T-helper 9 cell (primary cell): ENCODE measurements at regions not wholly inside any gene's neighbourhood (a gene's known extent, or its start where the extent isn't known, plus 50 kb on each side); places are given as distances from the start of the nearest gene placed in this dataset.
"Not testable (repeated sequence)": the region's sequence is repeated elsewhere in the genome, so short reads cannot be mapped to it uniquely, and the experiment has no call there.

Source experiments
- DNase-seq: peaks from one replicate; pipeline ENCODE4 v3.0.0-alpha.2; 2020

DNA sequence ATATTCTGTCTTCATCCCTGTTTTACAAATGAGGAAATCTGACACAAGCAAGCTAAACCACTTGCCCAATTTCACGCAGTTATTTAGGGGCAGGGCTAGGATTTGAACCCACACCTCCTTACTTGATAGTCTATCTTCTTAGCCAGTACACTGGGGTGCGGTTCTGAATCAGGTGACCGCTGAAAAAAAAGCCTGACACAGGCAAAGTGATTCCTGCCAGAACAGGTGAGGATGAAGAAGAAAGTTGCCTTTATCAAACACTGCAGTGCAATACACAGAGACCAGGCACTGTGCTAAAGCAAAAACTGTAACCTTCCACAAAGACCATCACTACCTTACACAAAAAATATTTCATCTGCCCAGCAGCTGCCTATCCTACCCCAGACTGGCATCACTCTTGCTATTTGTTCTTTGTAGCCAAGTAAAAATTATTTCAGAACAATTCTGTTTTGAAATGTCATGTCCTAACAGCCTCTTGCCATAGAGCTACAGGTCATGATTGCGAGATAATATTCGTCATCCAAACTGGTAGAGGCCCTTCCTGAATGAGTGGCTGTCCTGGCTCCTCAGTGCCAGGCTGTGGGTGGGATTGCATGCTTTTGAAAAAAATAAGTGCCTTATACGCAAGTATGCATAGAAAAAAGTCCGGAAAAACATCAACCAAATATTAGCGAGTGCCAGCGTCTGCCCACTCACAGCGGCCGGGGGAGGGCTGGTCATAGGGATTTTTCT, 142.3 kb upstream of the TPM1 start:
- no peak for DNase-seq

DNA sequence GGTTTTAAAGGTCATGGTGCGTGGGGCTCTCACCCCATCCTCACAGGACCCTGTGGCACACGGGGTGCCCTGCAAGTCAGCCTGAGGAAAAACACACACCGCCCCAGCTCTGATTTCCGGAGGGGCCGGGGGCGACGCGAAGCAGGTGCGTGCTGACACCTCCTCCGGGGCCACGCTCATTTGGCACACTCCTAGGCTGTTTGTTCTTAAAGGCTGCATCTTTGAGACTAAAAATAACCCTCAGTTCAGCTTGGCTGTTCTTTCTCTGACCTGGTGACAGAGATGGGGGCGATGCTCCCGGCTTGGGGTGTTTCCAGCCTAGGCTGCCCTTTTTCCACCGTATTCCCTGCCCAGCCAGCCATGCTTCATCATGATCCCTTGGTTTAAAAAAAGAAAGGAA, 141.5 kb upstream of the TPM1 start:
- DNase-seq: no peak

DNA sequence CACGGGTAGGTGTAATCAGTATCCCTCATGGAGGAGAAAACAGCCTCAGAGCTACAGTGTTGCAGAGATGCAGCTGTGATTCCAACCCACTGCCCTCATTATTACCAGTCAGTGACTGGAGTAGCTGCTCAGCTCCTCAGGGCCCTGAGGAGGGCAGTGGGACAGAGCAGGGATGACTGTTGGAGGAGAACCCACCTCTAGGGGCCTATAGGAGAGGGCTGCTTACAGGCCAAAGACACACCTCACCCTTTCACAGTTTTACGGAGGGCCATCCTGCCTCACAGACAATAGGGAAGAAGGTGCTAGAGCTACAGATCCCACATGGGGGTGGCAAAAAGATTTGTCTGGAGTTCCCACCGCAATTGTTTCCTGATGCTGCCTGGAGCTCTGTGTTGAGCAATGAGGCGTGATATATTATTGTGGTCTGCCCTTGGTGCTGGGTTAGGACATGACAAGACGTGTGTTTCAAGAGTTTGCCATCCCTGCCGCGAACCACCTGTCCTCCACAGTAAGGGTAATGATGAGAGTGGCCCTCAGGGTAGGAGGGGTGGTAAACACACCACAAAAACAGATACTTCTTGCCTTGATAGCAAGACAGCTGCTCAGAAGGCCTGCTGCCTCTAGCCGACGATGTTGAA, 140.5 kb upstream of the TPM1 start:
- DNase-seq: no peak

DNA sequence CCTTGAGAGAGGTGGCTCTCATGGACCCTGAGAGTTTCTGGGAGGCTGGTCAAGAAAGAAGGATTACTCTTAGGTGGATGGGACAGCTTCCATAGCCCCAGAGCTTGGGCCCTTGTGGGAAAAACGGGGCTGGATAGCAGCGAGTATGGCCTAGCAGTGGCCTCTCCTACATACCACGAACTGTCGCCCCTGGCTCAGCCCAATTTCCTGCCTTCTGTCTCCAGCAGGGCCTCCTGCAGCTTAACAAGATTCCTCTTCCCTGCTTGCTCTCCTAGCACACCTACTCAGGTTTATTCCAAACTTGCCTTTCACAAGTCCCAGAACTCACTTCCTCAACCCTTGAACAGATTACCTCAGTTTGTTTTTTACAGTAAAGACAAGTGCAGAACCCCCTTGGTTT, 139.7 kb upstream of the TPM1 start:
- DNase-seq: no peak

DNA sequence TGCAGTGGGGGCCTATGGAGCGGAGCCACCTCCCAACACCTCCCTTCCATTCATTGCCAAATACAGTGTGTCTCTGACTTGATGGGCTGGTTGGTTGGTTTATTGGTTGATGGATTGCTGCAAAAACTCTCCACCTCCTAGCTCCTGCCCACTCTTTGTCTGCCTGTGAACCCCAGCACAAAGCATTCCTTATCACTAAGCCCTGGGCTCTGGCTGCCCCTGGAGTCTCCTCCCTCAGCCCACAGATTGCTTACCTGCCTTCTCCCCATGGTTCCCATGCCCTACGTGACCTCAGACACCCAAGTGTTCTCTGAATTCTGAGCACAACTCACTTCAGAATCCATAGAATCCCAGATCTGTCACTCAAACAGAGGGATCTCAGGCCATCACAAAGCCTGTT, 139.1 kb upstream of the TPM1 start:
- DNase-seq: no peak

DNA sequence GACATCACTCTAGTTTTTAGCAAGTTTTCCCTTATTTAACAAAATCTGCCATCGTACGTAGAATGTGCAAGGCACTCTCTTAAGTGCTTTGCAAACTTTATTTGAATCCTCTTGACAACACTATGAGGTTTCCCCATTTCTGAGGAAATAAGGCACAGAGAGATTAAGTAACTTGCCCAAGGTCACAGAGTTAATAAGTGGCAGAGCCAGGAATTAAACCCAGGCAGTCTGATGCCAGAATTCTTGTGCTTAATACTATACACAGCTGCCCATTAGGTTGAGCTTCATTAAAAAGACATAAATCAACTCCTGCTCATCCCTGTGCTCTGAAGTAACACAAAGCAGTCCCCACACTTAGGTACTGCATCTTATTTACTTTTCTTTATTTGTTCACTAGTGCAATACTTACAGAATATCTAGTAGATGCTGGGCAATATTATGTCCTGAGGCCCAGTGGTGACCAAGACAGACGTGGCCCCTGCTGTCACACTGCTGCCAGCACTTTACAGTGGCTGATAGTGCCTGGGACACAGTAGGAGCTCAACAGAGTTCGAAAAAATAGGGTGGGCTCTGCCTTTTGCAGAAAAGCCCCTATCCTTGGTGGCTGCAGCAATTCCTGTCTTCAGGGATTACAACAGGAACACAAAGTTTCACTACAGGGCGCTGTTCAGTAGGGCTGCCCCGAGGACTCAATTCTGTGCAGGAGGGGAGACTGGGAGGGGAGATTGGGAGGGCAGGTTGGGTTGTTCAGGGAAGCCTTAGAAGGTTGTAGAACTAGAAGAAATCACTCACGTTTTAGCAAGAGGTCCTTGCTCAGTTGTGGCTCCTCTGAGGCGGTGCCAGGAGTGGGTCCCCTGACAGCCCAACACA, 138.3 kb upstream of the TPM1 start:
- DNase-seq: no peak

DNA sequence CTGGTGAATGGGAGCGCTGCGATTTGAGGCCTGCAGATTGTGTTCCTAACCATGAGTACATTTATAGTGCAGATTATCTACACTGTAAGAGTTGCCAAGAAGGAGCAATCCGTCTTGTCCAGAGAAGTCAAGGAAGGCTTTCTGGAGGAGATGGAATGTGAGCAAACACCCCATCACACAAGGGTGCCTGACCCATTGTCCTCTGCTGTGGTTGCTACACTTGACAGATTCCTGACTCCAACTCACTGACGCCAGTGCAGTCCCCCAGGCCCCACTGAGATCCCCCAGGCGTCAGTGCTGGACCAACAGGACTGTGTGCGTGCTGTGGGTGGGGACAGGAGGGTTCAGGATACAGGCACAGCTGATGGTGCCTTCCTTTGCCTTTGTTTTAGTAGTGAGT, 135.9 kb upstream of the TPM1 start:
- DNase-seq: no peak

DNA sequence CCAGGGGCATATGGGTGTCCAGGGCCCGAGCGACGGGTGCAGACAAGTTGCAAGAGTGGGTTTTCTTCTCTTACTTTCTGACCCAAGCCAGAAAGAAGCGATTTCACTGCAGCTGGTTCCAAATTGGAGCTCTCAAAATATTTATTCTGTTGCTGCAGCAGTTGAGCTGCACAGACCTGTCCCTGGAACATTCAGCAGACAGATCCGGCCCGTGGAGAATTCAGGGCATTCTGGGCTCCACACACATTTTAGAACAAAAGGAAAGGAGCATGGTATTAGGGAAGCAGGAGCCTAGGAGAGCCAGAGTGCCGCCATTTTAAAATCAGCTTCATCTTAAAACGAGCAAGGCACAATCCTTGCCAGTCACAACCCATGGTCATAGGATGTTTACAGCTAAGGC, 135.3 kb upstream of the TPM1 start:
- no peak for DNase-seq

DNA sequence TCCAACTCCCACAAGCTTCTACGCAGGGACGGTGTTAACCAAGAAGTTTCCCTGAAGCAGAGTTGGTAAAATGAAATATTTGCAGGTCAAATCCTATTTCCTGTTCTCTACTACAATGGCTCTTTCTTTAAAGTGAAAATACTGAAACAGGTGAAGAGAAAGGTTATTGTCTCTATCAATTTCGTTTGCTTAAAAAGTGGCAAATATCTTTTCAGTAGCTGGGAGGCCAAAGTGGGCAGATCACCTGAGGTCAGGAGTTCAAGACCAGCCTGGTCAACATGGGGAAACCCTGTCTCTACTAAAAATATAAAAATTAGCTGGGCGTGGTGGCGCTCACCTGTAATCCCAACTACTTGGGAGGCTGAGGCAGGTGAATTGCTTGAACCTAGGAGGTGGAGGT, 134.2 kb upstream of the TPM1 start:
- not testable (repeated sequence) for DNase-seq

DNA sequence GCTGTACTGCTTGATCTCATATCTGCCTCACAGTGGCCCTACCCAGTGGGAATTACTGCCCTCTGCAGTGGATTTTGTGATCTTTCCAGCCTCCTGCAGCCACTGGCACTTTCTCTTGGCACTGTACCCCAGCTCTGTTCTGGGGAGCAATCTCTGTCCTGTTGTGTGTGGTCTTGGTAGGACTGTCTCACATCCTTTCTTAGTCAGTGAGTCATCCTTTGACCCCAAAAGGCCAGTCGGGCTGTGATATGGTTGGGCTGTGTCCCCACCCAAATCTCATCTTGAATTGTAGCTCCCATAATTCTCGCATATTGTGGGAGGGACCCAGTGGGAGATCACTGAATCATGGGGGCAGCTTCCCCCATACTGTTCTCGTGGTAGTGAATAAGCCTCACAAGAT, 133.3 kb upstream of the TPM1 start:
- DNase-seq: no peak

DNA sequence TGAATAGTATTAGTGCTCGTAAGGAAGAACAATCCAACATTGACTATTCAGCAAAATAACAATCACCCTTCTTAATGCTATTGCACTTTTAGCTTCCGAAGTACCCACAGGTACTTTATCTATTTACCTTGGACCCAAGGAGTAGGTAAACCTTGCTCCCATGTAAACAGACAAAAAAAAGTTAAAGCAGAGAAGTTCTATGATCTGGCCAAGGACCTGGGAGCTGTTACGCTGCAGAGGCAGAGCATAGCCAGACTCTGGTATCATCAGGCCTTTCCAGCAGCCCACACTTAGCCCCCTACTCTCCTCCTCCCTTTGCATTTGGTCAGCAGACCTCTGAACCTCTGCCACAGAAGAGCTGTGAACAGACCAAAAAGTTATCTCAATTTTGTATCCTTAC, 130.3 kb upstream of the TPM1 start:
- no peak for DNase-seq

DNA sequence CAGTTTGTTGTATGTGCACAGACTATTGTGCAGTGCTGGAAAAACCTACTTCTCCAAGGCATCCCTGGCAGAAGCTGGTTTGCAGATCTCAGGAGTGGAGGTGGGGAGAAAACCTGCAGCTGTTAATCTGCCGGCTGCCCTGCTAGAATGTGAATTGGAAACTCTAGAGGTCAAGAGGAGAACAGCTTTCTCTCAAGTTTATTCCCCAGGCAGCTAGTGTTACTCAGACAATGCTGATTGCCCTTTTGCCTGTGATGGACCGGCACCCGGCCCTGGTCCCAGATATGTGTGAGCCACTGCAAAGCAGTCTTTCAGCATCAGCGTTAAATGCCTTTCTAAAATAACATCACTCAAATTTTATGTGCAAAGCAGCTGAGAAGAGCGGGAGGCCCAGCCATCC, 129.7 kb upstream of the TPM1 start:
- DNase-seq: no peak

DNA sequence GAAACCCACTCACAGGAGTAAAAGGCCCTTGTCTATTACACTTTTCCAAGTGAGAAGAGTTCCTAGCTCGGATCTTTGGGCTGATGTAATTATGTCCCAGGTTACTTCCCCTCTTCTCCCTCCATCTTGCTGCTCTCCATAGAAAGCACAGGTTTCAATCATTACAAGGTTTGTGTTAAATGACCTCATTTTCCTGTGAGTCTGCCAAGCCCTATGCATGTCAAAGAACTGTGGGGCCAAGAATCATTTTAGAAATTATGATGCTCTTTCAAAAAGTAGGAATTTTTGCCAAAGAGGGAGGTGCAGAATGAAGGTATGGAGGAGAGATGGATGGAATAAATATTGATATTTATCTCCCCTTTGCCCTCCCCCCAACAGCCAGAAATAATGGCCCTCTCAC, 129.3 kb upstream of the TPM1 start:
- DNase-seq: no peak

DNA sequence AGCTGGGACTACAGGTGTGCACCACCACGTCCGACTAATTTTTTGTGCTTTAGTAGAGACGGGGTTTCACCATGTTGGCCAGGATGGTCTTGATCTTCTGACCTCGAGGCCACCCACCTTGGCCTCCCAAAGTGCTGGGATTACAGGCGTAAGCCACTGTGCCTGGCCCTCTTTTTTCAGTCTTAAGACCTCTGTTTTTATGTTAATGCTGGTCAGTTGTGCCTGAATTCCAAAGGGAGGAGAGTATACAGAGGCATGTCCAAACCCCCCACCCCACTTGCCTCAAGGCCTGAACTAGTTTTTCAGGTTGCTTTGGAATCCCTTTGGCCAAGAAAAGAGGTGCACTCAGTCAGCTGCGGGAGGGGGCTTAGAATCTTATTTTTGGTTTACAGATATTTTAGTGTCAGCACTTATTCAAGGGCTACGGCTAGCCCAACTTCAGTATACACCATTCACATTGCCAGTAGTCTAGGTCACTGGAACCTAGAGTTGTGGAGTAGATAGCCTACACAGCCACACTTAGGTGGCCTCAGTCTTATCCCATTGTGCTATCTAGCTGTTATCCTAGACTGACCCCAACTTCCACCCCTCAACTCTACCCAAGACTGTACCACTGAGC, 128.0 kb upstream of the TPM1 start:
- no peak for DNase-seq

DNA sequence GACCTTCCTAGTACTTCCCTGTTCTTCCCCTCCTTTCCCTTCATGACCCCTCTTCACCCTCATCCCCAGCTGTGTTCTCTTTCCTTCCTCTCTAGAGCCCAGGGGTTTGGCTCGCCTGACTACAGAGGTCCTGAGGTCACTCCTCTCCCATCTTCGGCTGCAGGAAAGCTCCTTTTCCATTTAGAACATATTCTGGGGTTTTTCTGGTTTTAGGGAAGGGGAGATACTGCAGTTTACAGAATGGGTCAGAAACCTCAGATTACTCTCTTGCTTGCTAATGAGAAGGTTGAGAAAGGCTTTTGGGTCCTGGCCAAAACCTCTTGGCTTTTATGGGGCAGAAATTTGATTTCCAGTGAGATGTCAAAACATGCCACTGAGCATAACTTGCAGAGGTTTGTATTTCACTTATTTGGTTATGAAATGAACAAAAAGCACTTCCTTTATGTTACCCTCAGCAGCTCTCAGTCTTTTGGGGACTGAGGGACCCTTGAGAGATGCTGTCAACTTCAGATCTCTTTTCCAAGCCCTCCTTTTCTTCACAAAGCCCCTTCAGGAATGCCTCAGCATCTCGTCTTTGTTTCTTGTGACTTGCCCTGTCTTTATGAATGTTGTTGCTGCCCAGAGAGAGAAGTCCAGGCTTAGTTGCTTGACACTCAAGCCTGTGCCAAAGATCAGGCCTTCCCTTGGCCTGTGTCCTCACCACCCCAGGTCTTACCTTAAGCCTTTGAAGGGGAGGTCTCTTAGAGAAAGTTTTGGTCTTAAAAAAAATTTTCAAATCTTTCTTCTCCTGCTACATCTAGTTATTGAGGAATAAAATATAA, 121.7 kb upstream of the TPM1 start:
- DNase-seq: no peak

DNA sequence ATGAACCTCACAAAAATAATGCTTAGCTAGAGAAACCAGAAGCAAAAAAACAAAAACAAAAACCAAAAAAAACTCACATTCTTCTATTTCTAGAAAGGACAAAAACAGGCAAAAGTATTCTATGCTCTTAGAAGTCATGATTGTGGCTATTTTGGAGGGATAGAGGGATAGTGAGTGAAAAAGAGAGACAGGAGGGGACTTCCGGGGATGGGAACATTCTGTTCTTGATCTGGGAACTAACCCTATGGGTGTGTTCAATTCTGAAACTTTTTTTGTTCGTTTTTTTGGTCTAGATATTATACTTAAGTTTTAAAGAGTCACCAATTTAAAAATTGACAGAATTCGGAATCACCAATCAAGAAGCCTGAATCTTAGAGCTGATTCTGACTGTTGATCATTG, 120.0 kb upstream of the TPM1 start:
- no peak for DNase-seq

DNA sequence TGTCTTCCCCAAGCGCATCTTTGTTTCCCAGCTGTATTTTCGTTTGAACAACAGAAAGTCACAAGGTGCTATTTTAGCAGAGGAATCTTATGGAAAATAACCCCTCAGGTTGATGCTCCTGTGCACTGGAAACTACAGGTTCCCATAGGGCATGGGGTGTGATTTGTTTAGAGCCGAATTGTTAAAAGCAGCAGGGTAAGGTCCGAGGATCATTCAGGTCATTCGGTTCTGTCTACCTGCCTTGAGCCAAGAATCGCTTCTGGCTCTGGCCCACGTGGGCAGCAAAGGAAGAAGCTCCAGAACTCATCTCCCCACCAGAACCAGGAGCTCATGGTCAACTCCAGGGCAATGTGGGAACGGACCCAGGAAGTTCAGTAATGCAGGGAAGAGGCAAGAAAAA, 116.7 kb upstream of the TPM1 start:
- no peak for DNase-seq

DNA sequence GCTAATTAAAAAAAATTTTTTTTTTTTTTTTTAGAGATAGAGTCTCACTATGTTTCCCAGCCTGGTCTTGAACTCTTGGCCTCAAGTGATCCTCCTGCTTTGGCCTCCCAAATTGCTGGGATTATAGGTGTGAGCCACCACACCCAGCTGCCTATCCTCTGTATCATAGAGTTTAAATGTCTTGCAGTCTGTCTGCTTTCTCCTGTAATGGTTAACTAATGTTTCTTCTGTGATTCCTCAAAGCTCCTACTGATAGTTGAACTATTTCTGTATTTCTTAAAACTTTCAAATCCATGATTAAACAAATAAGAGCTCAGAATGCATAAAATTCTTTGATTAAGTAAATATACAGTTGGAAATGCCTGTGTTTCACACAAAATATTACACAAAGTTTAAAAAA, 115.4 kb upstream of the TPM1 start:
- DNase-seq: no peak

DNA sequence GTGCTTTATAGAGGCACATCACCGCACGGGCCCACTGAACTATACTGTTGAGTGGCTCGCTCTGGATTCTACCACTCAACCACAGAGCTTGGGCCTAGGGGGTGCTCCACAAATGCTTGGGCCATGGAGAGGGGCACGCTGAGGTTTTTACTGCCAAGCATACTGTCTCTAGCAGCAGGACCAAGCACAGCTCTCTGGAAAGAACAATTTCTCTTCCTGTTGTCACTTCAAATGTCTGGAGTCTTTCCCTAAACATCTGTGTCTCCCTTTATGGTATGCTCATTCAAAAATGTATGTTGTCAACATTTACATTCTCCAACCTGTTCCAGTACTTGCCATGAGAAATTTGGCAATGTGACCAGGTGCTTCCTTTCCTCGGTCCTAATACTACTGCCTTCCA, 114.7 kb upstream of the TPM1 start:
- DNase-seq: no peak

DNA sequence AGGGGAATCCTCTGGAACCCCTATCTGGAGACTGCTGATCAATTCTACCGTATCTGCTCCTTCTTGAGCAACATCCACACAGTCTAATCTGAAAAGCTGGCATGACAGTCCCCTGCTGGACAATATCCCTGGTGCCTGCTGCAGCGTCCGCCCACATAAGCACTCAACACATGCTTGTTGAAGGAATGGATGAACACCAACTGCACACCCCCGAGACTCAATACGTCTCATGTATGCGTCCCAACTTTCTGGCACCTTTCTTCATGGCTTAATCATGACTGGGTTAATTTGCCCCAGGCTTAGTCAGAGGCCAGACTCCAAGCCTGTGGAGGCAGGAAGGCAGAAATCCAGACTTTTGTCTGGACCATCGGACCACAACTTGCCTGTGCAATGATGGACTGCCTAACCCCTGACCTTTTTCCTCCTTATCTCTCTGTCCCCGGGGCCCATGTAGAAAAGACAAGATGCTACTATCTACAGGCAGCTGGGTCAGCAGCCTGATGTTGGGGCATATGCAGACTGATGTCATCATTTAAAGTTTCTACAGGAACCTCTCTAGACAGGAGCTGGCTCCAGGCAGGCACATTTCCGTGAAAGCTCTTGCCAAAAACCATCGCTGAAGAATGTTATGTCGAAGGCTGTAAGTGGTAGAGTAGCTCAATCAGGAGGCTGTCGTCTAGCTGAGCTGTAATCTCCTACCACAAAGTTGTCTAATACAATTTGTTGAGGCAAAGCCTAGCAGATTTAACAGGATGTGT, 114.1 kb upstream of the TPM1 start:
- no peak for DNase-seq

DNA sequence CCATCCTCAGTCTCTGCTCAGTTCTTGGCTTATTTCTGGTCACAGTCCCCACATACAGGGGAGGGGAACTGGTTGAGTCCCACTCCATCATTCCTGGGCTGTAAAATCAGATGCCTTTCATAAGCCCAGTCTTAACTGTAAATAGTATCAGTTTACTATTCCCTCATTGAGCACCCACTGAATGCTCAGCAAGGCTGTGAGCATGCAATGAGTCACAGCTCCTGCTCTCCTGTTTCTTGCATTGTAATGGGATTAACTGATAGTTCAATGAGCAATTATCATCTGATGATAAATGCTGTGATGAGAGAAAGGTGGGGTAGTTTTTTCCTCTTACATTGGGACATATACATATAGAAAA, 113.6 kb upstream of the TPM1 start:
- no peak for DNase-seq

DNA sequence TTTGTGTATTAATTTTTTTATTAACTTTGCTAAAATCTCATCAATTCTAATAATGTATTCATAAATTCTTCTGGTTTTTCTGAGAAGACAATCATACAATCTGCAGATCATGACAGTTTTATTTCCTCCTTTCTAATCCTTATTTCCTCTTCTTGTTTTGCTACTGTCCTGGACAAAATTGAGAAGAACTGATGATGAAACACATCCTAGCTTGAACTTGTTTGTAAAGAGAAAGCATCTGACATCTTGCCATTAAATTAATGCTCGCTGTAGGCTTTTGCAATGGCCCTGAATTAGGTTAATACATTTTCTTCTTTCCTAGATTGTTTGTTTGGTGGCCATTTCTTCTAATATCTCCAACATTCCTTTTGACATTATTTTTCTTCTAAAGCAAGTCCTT, 110.9 kb upstream of the TPM1 start:
- no peak for DNase-seq
